ENCODE measurements at regions not wholly inside any gene's neighbourhood (a gene's known extent, or its start where the extent isn't known, plus 50 kb on each side); places are given as distances from the start of the nearest gene placed in this dataset.

- TF ChIP-seq CTCF (IDR thresholded peaks at IDR 0.05 in 2 of 3, conservative IDR thresholded peaks at IDR 0.05 in 1 of 3; ENCODE audit: insufficient read depth in 2 of 3, low read depth in 1 of 3, low read length in 3 of 3) (no peak), AFF4 (CRISPR knock-in tag; IDR thresholded peaks at IDR 0.05) (no peak), YY1 (IDR thresholded peaks at IDR 0.05; ENCODE audit: borderline replicate concordance in 1 of 3, control insufficient read depth in 1 of 3, extremely low read depth in 1 of 3, insufficient read depth in 3 of 3, insufficient read length in 1 of 3, insufficient replicate concordance in 2 of 3, low read depth in 1 of 3, low read length in 2 of 3) (no peak), EP300 (IDR thresholded peaks at IDR 0.05; ENCODE audit: low read length) (no peak), PHF8 (IDR thresholded peaks at IDR 0.05; ENCODE audit: borderline replicate concordance, low read length) (no peak)
- TF ChIP-seq, protein P1, sequence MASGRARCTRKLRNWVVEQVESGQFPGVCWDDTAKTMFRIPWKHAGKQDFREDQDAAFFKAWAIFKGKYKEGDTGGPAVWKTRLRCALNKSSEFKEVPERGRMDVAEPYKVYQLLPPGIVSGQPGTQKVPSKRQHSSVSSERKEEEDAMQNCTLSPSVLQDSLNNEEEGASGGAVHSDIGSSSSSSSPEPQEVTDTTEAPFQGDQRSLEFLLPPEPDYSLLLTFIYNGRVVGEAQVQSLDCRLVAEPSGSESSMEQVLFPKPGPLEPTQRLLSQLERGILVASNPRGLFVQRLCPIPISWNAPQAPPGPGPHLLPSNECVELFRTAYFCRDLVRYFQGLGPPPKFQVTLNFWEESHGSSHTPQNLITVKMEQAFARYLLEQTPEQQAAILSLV (tag; IDR thresholded peaks at IDR 0.05): no peak
Measured at GRCh38 chr4:155081222-155081621, 127.2 kb upstream of the NPY2R start.

Data from K562 (cell line).